ENCODE measurements at regions not wholly inside any gene's neighbourhood (a gene's known extent, or its start where the extent isn't known, plus 50 kb on each side); places are given as distances from the start of the nearest gene placed in this dataset.

- DNase-seq (ENCODE audit: low spot score), result no peak
- in situ Hi-C loops (cut with MboI; ENCODE audit: low pct_unique_long_range_greater_than_20kb, low sequenced_read_pairs, unreplicated experiment), result no loop called here
- TF ChIP-seq CTCF (IDR thresholded peaks at IDR 0.05; ENCODE audit: extremely low read depth, insufficient read depth, missing control alignments), result no peak
These were observed 51.5 kb upstream of the ADAMTSL1 start for GRCh38 chr9:18422296-18423036.

- in situ Hi-C loops (cut with MboI; ENCODE audit: low pct_unique_long_range_greater_than_20kb, low sequenced_read_pairs, unreplicated experiment), result no loop called here
- no peak for TF ChIP-seq CTCF (IDR thresholded peaks at IDR 0.05; ENCODE audit: extremely low read depth, insufficient read depth, missing control alignments)
- DNase-seq (ENCODE audit: low spot score), result no peak
These were observed 50.0 kb upstream of the ADAMTSL1 start for GRCh38 chr9:18423791-18424531.

Data from GM13977 (cell line).